SU-DHL-6 (cell line): ENCODE measurements at regions not wholly inside any gene's neighbourhood (a gene's known extent, or its start where the extent isn't known, plus 50 kb on each side); places are given as distances from the start of the nearest gene placed in this dataset.

Experiments
- CTCF ChIP-seq: fragments of 200-600 bp; sonication (generic); IDR thresholded peaks from one replicate; pipeline ENCODE4 v1.5.1; 2017; ENCODE audit warnings: antibody characterized with exemption, mild to moderate bottlenecking, low read length, moderate library complexity; ENCODE audit not compliant: insufficient read depth, poor library complexity, severe bottlenecking
- EZH2phosphoT487 ChIP-seq: fragments of 200-600 bp; sonication (generic), shearing (Covaris generic); conservative IDR thresholded peaks from 2 replicates; pipeline ENCODE4 v1.6.1; 2018; ENCODE audit warnings: mild to moderate bottlenecking, antibody characterized with exemption, low read length, moderate library complexity, mixed read lengths

- TF ChIP-seq CTCF (no peak), EZH2phosphoT487 (no peak)
These were observed 230.7 kb upstream of the SRRM4 start for GRCh38 chr12:118750666-118751065.
